Esophagus (tissue), 2 donors: ENCODE measurements at regions not wholly inside any gene's neighbourhood (a gene's known extent, or its start where the extent isn't known, plus 50 kb on each side); places are given as distances from the start of the nearest gene placed in this dataset.
A peak's percentile ranks its signal among the peaks of the same experiment; 100 is the strongest.

Experiments used
- H3K27ac ChIP-seq, 2 donors: one replicate each; pipeline ENCODE4 v1.5.1; 2013; ENCODE audit warnings: low read depth in 2 of 2, mild to moderate bottlenecking in 2 of 2, inconsistent platforms in 1 of 2, low read length in 1 of 2, moderate library complexity in 1 of 2
- H3K27me3 ChIP-seq, 2 donors: one replicate each; pipeline ENCODE4 v1.6.1; 2013; ENCODE audit warnings: low read length in 2 of 2, control low read depth in 1 of 2, mild to moderate bottlenecking in 1 of 2; ENCODE audit not compliant: insufficient read depth in 2 of 2, control insufficient read depth in 1 of 2
- H3K36me3 ChIP-seq, 2 donors: one replicate each; pipeline ENCODE4 v1.6.1; 2013; ENCODE audit warnings: low read length in 1 of 2; ENCODE audit not compliant: control insufficient read depth in 2 of 2, insufficient read depth in 2 of 2
- H3K4me1 ChIP-seq, 2 donors: one replicate each; pipeline ENCODE4 v1.6.1; 2013; ENCODE audit warnings: low read length in 1 of 2; ENCODE audit not compliant: control insufficient read depth in 2 of 2, insufficient read depth in 2 of 2
- H3K4me3 ChIP-seq, 2 donors: one replicate each; pipeline ENCODE4 v1.5.1; 2013; ENCODE audit warnings: low read length in 2 of 2, mild to moderate bottlenecking in 2 of 2, low read depth in 1 of 2, moderate library complexity in 1 of 2
- H3K9me3 ChIP-seq, 2 donors: one replicate each; pipeline ENCODE4 v1.6.1; 2013; ENCODE audit warnings: mild to moderate bottlenecking in 2 of 2, low read depth in 1 of 2, low read length in 1 of 2, moderate library complexity in 1 of 2; ENCODE audit not compliant: control insufficient read depth in 2 of 2, insufficient read depth in 1 of 2
- WGBS, 2 donors: extraction: QIAGEN DNeasy Blood & Tissue Kit; methylation state at CpG; one replicate each; pipeline ENCODE4 v1.1.7; 2013; 5-methylcytosine and 5-hydroxymethylcytosine counted together
- donor health status: healthy with polysubstance abuse.
- donor health status: Bipolar disorder and iron deficiency.

- peaks cover 2 to 4% of the 10 kb centered on the region in 2 donors for H3K9me3 ChIP-seq
- no peak overlapping the region for H3K4me3 ChIP-seq
- H3K4me1 ChIP-seq: peaks cover 6 to 10% of the 10 kb centered on the region in 2 donors
- no peaks in the 10 kb centered on the region for H3K27me3 ChIP-seq
- 88% methylated on average over 11 of the region's 11 CpGs for WGBS, 2 donors
- H3K36me3 ChIP-seq: no peaks in the 10 kb centered on the region
- H3K27ac ChIP-seq: no peak overlapping the region
Observed at GRCh38 chr10:124296813-124297788, 121.6 kb downstream of the OAT start.

- Histone ChIP-seq H3K4me1 (peaks cover 6 to 10% of the 10 kb centered on the region in 2 donors), H3K36me3 (no peaks in the 10 kb centered on the region), H3K9me3 (peaks cover under 1 to 4% of the 10 kb centered on the region in 2 donors), H3K4me3 (no peak overlapping the region), H3K27ac (no peak overlapping the region), H3K27me3 (no peaks in the 10 kb centered on the region)
- WGBS, 2 donors: 56 to 58% methylated on average over 9 of the region's 9 CpGs
Observed at GRCh38 chr10:124296121-124296812, 122.5 kb downstream of the OAT start.

- H3K27me3 ChIP-seq: no peaks in the 10 kb centered on the region
Observed at GRCh38 chr10:124294811-124295770, 123.6 kb downstream of the OAT start.

GRCh38 chr10:124293616-124294449, 124.9 kb downstream of the OAT start:
- no peaks in the 10 kb centered on the region for H3K27me3 ChIP-seq
- H3K9me3 ChIP-seq: peaks cover 0 to 4% of the 10 kb centered on the region in 2 donors
- no peaks in the 10 kb centered on the region for H3K36me3 ChIP-seq
- H3K4me3 ChIP-seq: no peak overlapping the region
- peaks cover 5 to 7% of the 10 kb centered on the region in 2 donors for H3K4me1 ChIP-seq
- no peak overlapping the region for H3K27ac ChIP-seq
- 86 to 90% methylated on average over 22 of the region's 22 CpGs for WGBS, 2 donors

More at GRCh38 chr10:124294811-124295770, 123.6 kb downstream of the OAT start:
- WGBS, 2 donors: 57 to 64% methylated on average over 22 of the region's 22 CpGs
- Histone ChIP-seq H3K36me3 (no peaks in the 10 kb centered on the region), H3K27ac (no peak overlapping the region), H3K9me3 (peaks cover 0 to 4% of the 10 kb centered on the region in 2 donors), H3K4me3 (no peak overlapping the region), H3K4me1 (peaks cover 6 to 10% of the 10 kb centered on the region in 2 donors)

- Histone ChIP-seq H3K9me3 (peaks cover 0 to 4% of the 10 kb centered on the region in 2 donors), H3K4me3 (no peak overlapping the region), H3K27ac (no peak overlapping the region), H3K27me3 (no peaks in the 10 kb centered on the region), H3K36me3 (no peaks in the 10 kb centered on the region), H3K4me1 (peaks cover 4 to 6% of the 10 kb centered on the region in 2 donors)
- WGBS, 2 donors: 91 to 94% methylated on average over 17 of the region's 17 CpGs
Observed at GRCh38 chr10:124292911-124293615, 125.7 kb downstream of the OAT start.

- Histone ChIP-seq H3K36me3 (no peaks in the 10 kb centered on the region), H3K4me3 (no peak overlapping the region), H3K9me3 (no peaks in the 10 kb centered on the region), H3K27ac (peak overlapping the region in 1 of 2 donors; percentile 3), H3K27me3 (no peaks in the 10 kb centered on the region), H3K4me1 (peaks cover 4 to 6% of the 10 kb centered on the region in 2 donors)
- 80 to 82% methylated on average over 13 to 14 of the region's 14 CpGs for WGBS, 2 donors
Observed at GRCh38 chr10:124291001-124291701, 127.6 kb downstream of the OAT start.

GRCh38 chr10:124289851-124290795, 128.6 kb downstream of the OAT start:
- H3K36me3 ChIP-seq: no peaks in the 10 kb centered on the region
- H3K4me3 ChIP-seq: no peak overlapping the region
- 59 to 67% methylated on average over 18 of the region's 18 CpGs for WGBS, 2 donors
- no peaks in the 10 kb centered on the region for H3K27me3 ChIP-seq
- H3K27ac ChIP-seq: no peak overlapping the region
- H3K9me3 ChIP-seq: no peaks in the 10 kb centered on the region
- peaks cover 0 to 2% of the 10 kb centered on the region in 2 donors for H3K4me1 ChIP-seq
